ENCODE measurements at regions not wholly inside any gene's neighbourhood (a gene's known extent, or its start where the extent isn't known, plus 50 kb on each side); places are given as distances from the start of the nearest gene placed in this dataset.
A peak's percentile ranks its signal among the peaks of the same experiment; 100 is the strongest.

DNA sequence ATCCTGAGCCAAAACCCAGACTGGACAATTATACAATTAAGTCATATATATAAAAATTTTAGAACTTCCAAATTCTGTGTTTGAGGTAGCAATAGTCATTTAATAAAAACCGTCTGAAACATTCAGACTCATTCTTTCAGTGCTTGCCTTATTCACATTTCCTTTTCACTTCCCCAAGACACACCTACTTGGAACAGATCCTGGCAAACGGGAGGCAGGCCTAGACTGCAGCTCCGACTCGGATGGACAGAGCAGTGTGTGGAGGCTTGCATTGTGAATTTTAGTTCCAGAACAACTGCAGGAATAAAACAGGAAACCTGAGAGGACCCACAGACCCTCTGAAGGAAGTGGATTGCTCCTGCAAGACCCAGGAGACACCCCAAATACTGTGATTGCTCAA lies 341.4 kb downstream of the CNTN3 start:
- no peak for DNase-seq (ENCODE audit: low spot score)
- 48% methylated on average over 4 of the region's 4 CpGs for WGBS
- H3K27me3 ChIP-seq (ENCODE audit: control insufficient read depth in 4 of 4, insufficient read depth in 4 of 4, low read length in 3 of 4) = no peaks in the 10 kb centered on the region

DNA sequence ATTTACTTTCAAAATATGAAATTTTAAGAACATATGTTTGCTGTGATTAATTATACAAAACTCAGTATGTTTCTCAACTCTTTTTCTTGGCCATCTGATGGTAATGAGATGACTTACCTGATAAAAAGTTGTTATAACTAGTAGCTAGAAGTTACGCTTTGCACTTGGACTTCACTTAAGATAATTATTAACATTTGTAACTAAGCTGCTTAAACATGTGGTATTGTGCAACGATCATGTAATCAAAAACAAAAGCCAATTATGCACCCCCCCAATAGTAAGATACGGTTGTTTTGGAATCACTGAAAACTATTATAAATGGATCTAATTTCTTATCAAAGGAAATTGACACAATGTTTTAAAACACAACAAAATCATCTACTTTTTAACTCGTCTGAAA lies 342.9 kb downstream of the CNTN3 start:
- 30% methylated on average over 4 of the region's 4 CpGs for WGBS
- H3K27me3 ChIP-seq (ENCODE audit: control insufficient read depth in 4 of 4, insufficient read depth in 4 of 4, low read length in 3 of 4) = no peaks in the 10 kb centered on the region
- H3K4me1 ChIP-seq (ENCODE audit: control insufficient read depth in 4 of 4, insufficient read depth in 4 of 4, low read length in 3 of 4) = peaks cover 0 to 26% (median 17%) of the 10 kb centered on the region in 4 donors
- peak; percentile 47 for TF ChIP-seq MAX (IDR thresholded peaks at IDR 0.05)
- TF ChIP-seq, protein P1, sequence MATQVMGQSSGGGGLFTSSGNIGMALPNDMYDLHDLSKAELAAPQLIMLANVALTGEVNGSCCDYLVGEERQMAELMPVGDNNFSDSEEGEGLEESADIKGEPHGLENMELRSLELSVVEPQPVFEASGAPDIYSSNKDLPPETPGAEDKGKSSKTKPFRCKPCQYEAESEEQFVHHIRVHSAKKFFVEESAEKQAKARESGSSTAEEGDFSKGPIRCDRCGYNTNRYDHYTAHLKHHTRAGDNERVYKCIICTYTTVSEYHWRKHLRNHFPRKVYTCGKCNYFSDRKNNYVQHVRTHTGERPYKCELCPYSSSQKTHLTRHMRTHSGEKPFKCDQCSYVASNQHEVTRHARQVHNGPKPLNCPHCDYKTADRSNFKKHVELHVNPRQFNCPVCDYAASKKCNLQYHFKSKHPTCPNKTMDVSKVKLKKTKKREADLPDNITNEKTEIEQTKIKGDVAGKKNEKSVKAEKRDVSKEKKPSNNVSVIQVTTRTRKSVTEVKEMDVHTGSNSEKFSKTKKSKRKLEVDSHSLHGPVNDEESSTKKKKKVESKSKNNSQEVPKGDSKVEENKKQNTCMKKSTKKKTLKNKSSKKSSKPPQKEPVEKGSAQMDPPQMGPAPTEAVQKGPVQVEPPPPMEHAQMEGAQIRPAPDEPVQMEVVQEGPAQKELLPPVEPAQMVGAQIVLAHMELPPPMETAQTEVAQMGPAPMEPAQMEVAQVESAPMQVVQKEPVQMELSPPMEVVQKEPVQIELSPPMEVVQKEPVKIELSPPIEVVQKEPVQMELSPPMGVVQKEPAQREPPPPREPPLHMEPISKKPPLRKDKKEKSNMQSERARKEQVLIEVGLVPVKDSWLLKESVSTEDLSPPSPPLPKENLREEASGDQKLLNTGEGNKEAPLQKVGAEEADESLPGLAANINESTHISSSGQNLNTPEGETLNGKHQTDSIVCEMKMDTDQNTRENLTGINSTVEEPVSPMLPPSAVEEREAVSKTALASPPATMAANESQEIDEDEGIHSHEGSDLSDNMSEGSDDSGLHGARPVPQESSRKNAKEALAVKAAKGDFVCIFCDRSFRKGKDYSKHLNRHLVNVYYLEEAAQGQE (IDR thresholded peaks at IDR 0.05) = no peak
- TF ChIP-seq HNF4G (IDR thresholded peaks at IDR 0.05) = no peak
- TF ChIP-seq RXRA (IDR thresholded peaks at IDR 0.05) = peak in 1 of 2 donors; percentile 29
- peak in 1 of 2 donors; percentile 21 for TF ChIP-seq JUND (IDR thresholded peaks at IDR 0.05)
- TF ChIP-seq RAD21 (IDR thresholded peaks at IDR 0.05) = peak in 1 of 2 donors; percentile 22
- TF ChIP-seq HNF4A (conservative IDR thresholded peaks at IDR 0.05) = peak; percentile 49 to 51
- peak; percentile 23 for TF ChIP-seq YY1 (IDR thresholded peaks at IDR 0.05)
- H3K36me3 ChIP-seq (ENCODE audit: control insufficient read depth in 4 of 4, insufficient read depth in 3 of 4, low read depth in 1 of 4, low read length in 3 of 4) = no peaks in the 10 kb centered on the region
- H3K4me3 ChIP-seq (ENCODE audit: low read depth in 1 of 3, low read length in 3 of 3) = peak overlapping the region in 1 of 3 donors; percentile 16
- H3K9ac ChIP-seq (ENCODE audit: low read depth in 1 of 2, low read length in 2 of 2) = no peak overlapping the region
- H3K9me3 ChIP-seq (ENCODE audit: control insufficient read depth in 4 of 4, low read length in 3 of 4) = no peaks in the 10 kb centered on the region
- DNase-seq (ENCODE audit: low spot score) = no peak
- peak overlapping the region in 1 of 2 donors; percentile 7 for H3K27ac ChIP-seq (ENCODE audit: low read depth in 1 of 2, low read length in 2 of 2)

More for the DNA sequence above, 341.4 kb downstream of the CNTN3 start:
- Histone ChIP-seq H3K9me3 (ENCODE audit: control insufficient read depth in 4 of 4, low read length in 3 of 4) (no peaks in the 10 kb centered on the region), H3K4me3 (ENCODE audit: low read depth in 1 of 3, low read length in 3 of 3) (no peak overlapping the region), H3K9ac (ENCODE audit: low read depth in 1 of 2, low read length in 2 of 2) (no peak overlapping the region), H3K4me1 (ENCODE audit: control insufficient read depth in 4 of 4, insufficient read depth in 4 of 4, low read length in 3 of 4) (peaks cover 0 to 24% (median 16%) of the 10 kb centered on the region in 4 donors), H3K27ac (ENCODE audit: low read depth in 1 of 2, low read length in 2 of 2) (no peak overlapping the region), H3K36me3 (ENCODE audit: control insufficient read depth in 4 of 4, insufficient read depth in 3 of 4, low read depth in 1 of 4, low read length in 3 of 4) (no peaks in the 10 kb centered on the region)
- TF ChIP-seq HNF4A (conservative IDR thresholded peaks at IDR 0.05) = no peak
- TF ChIP-seq, protein P2, sequence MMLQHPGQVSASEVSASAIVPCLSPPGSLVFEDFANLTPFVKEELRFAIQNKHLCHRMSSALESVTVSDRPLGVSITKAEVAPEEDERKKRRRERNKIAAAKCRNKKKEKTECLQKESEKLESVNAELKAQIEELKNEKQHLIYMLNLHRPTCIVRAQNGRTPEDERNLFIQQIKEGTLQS (IDR thresholded peaks at IDR 0.05) = no peak

DNA sequence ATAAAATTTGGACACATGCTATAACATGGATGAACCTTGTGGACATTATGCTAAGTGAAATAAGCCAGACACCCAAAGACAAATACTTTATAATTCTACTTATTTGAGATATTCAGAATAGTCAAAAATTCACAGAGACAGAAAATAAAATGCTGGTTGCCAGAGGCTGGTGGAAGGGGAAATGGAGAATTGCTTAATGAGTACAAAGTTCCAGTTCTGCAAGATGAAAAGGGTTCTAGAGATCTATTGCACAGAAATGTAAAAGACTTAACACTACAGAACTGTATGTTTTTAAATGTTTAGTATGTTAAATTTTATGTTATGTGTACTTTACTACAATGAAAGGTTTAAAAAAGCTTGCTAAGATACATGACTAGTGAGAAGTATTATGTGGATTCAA lies 344.8 kb downstream of the CNTN3 start:
- Histone ChIP-seq H3K9me3 (ENCODE audit: control insufficient read depth in 4 of 4, low read length in 3 of 4) (no peaks in the 10 kb centered on the region), H3K4me3 (ENCODE audit: low read depth in 1 of 3, low read length in 3 of 3) (no peak overlapping the region), H3K9ac (ENCODE audit: low read depth in 1 of 2, low read length in 2 of 2) (no peak overlapping the region), H3K27ac (ENCODE audit: low read depth in 1 of 2, low read length in 2 of 2) (no peak overlapping the region), H3K4me1 (ENCODE audit: control insufficient read depth in 4 of 4, insufficient read depth in 4 of 4, low read length in 3 of 4) (peaks cover 0 to 26% (median 17%) of the 10 kb centered on the region in 4 donors), H3K36me3 (ENCODE audit: control insufficient read depth in 4 of 4, insufficient read depth in 3 of 4, low read depth in 1 of 4, low read length in 3 of 4) (no peaks in the 10 kb centered on the region), H3K27me3 (ENCODE audit: control insufficient read depth in 4 of 4, insufficient read depth in 4 of 4, low read length in 3 of 4) (no peaks in the 10 kb centered on the region)
- TF ChIP-seq, protein P1 (IDR thresholded peaks at IDR 0.05) = no peak
- no peak for TF ChIP-seq NR2F2 (IDR thresholded peaks at IDR 0.05)
- no peak for TF ChIP-seq TAF1 (conservative IDR thresholded peaks at IDR 0.05)
- peak; percentile 66 to 77 for TF ChIP-seq HNF4A (conservative IDR thresholded peaks at IDR 0.05)
- TF ChIP-seq YY1 (IDR thresholded peaks at IDR 0.05) = peak; percentile 36
- no peak for TF ChIP-seq MAX (IDR thresholded peaks at IDR 0.05)
- DNase-seq (ENCODE audit: low spot score) = no peak
